IMR-90 (cell line): ENCODE measurements at regions not wholly inside any gene's neighbourhood (a gene's known extent, or its start where the extent isn't known, plus 50 kb on each side); places are given as distances from the start of the nearest gene placed in this dataset.

Source experiments
- ATAC-seq: fragments of 200-7000 bp; cut with Tn5 transposase; 2 replicates; pipeline ENCODE4 v1.9.1; 2020; ENCODE audit warnings: low read depth, mild to moderate bottlenecking, moderate library complexity
- BruUV-seq: library from RNA; stranded (reverse); fragments of 400-500 nt; replicated peaks from 2 replicates; lab custom pipeline; 2021; lab: Mats Ljungman, UMichigan
- CTCF ChIA-PET: fragments of 300-600 bp; formaldehyde crosslinking; extraction: SDS; loops from one replicate; lab custom pipeline; 2021; ENCODE audit warnings: antibody characterized with exemption; lab: Yijun Ruan, JAX
- POLR2A ChIA-PET: fragments of 300-600 bp; sonication (Branson Sonifier 250); formaldehyde crosslinking; loops from one replicate; lab custom pipeline; 2022; ENCODE audit warnings: antibody characterized with exemption; ENCODE audit not compliant: unreplicated experiment; lab: Charles Lee
- DNase-seq: peaks from one replicate; pipeline ENCODE4 v3.0.0; 2013
- H2AFZ ChIP-seq: replicated peaks from 2 replicates; pipeline ENCODE3; 2013; ENCODE audit warnings: low read length, mild to moderate bottlenecking; ENCODE audit not compliant: poor library complexity
- H2AK5ac ChIP-seq: 2 replicates; pipeline ENCODE4 v1.6.1; 2013; ENCODE audit warnings: low read depth, low read length, inconsistent platforms
- H2AK9ac ChIP-seq: replicated peaks from 2 replicates; pipeline ENCODE3; 2013; ENCODE audit warnings: mild to moderate bottlenecking, low read depth, low read length, moderate library complexity; ENCODE audit not compliant: poor library complexity
- H2BK120ac ChIP-seq: 2 replicates; pipeline ENCODE4 v1.6.1; 2013; ENCODE audit warnings: low read depth, low read length, inconsistent platforms
- H2BK15ac ChIP-seq: 3 replicates; pipeline ENCODE4 v1.6.1; 2013; ENCODE audit warnings: low read depth, low read length, inconsistent platforms
- H2BK20ac ChIP-seq: 2 replicates; pipeline ENCODE4 v1.6.1; 2013; ENCODE audit warnings: low read depth, mild to moderate bottlenecking, inconsistent platforms, low read length, moderate library complexity
- H2BK5ac ChIP-seq: 2 replicates; pipeline ENCODE4 v1.6.1; 2013; ENCODE audit warnings: mild to moderate bottlenecking, low read depth, low read length, inconsistent platforms; ENCODE audit not compliant: poor library complexity, severe bottlenecking
- H3K14ac ChIP-seq: replicated peaks from 2 replicates; pipeline ENCODE4 v1.6.1; 2013; ENCODE audit warnings: low read depth, low read length, inconsistent platforms
- H3K18ac ChIP-seq: 2 replicates; pipeline ENCODE4 v1.6.1; 2013; ENCODE audit warnings: low read depth, low read length, control low read depth
- H3K23ac ChIP-seq: 2 replicates; pipeline ENCODE4 v1.6.1; 2013; ENCODE audit warnings: low read depth, low read length, inconsistent platforms
- H3K27ac ChIP-seq: 2 replicates; pipeline ENCODE4 v1.5.1; 2013; ENCODE audit warnings: mild to moderate bottlenecking, control low read depth, low read length; ENCODE audit not compliant: insufficient read depth
- H3K27me3 ChIP-seq: 2 replicates; pipeline ENCODE4 v1.6.1; 2013; ENCODE audit warnings: low read length; ENCODE audit not compliant: control insufficient read depth, insufficient read depth
- H3K36me3 ChIP-seq: 2 replicates; pipeline ENCODE4 v1.6.1; 2013; ENCODE audit warnings: low read length, mixed read lengths; ENCODE audit not compliant: control insufficient read depth, insufficient read depth
- H3K4ac ChIP-seq: 2 replicates; pipeline ENCODE4 v1.6.1; 2013; ENCODE audit warnings: low read depth, low read length, inconsistent platforms
- H3K4me1 ChIP-seq: 2 replicates; pipeline ENCODE4 v1.6.1; 2013; ENCODE audit warnings: low read length, mixed read lengths; ENCODE audit not compliant: control insufficient read depth, insufficient read depth
- H3K4me2 ChIP-seq: 2 replicates; pipeline ENCODE4 v1.6.1; 2013; ENCODE audit warnings: low read depth, mild to moderate bottlenecking, control low read depth, low read length, moderate library complexity
- H3K4me3 ChIP-seq: 2 replicates; pipeline ENCODE4 v1.5.1; 2013; ENCODE audit warnings: low read depth, mild to moderate bottlenecking, control low read depth, low read length, moderate library complexity; ENCODE audit not compliant: insufficient read depth
- H3K56ac ChIP-seq: 2 replicates; pipeline ENCODE4 v1.6.1; 2013; ENCODE audit warnings: low read length, inconsistent platforms; ENCODE audit not compliant: insufficient read depth; ENCODE audit errors: extremely low read depth
- H3K79me1 ChIP-seq, 2 experiments: 2 replicates each; pipeline ENCODE4 v1.6.1; 2013; ENCODE audit warnings: low read length in 2 of 2, inconsistent platforms in 1 of 2, low read depth in 1 of 2
- H3K9ac ChIP-seq: 2 replicates; pipeline ENCODE4 v1.6.1; 2013; ENCODE audit warnings: low read depth, low read length, control low read depth
- H3K9me1 ChIP-seq: 2 replicates; pipeline ENCODE4 v1.6.1; 2013; ENCODE audit warnings: low read length, inconsistent platforms; ENCODE audit not compliant: insufficient read depth
- H3K9me3 ChIP-seq: 2 replicates; pipeline ENCODE4 v1.6.1; 2013; ENCODE audit warnings: low read length; ENCODE audit not compliant: control insufficient read depth, insufficient read depth
- H4K20me1 ChIP-seq: 2 replicates; pipeline ENCODE4 v1.6.1; 2013; ENCODE audit warnings: low read length, inconsistent platforms; ENCODE audit not compliant: insufficient read depth
- H4K5ac ChIP-seq: 2 replicates; pipeline ENCODE4 v1.6.1; 2013; ENCODE audit warnings: mild to moderate bottlenecking, low read depth, low read length, control low read depth
- H4K8ac ChIP-seq, 2 experiments: 2 replicates each; pipeline ENCODE4 v1.6.1; 2013; ENCODE audit warnings: low read depth in 2 of 2, low read length in 2 of 2, control low read depth in 1 of 2, inconsistent platforms in 1 of 2
- H4K91ac ChIP-seq: 2 replicates; pipeline ENCODE4 v1.6.1; 2013; ENCODE audit warnings: low read depth, low read length, inconsistent platforms; ENCODE audit not compliant: insufficient read depth
- BHLHE40 ChIP-seq: fragments of 150-350 bp; IDR thresholded peaks from 2 replicates; pipeline ENCODE4 v1.6.1; 2016; ENCODE audit warnings: mild to moderate bottlenecking, low read depth, low read length
- CEBPB ChIP-seq: IDR thresholded peaks from 2 replicates; pipeline ENCODE4 v1.6.1; 2012; ENCODE audit warnings: low read depth, low read length, improper control_type of control experiment
- CHD1 ChIP-seq: IDR thresholded peaks from 2 replicates; pipeline ENCODE4 v1.6.1; 2012; ENCODE audit warnings: low read depth, low read length, improper control_type of control experiment
- FOS ChIP-seq: fragments of 150-350 bp; IDR thresholded peaks from 2 replicates; pipeline ENCODE4 v1.6.1; 2016; ENCODE audit warnings: low read depth, low read length
- MAFK ChIP-seq: IDR thresholded peaks from 2 replicates; pipeline ENCODE4 v1.6.1; 2012; ENCODE audit warnings: low read depth, low read length, improper control_type of control experiment
- MAZ ChIP-seq: IDR thresholded peaks from 2 replicates; pipeline ENCODE4 v1.6.1; 2012; ENCODE audit warnings: low read depth, mild to moderate bottlenecking, low read length, improper control_type of control experiment, moderate library complexity, borderline replicate concordance
- MXI1 ChIP-seq: IDR thresholded peaks from 2 replicates; pipeline ENCODE4 v1.6.1; 2012; ENCODE audit warnings: low read depth, mild to moderate bottlenecking, low read length, moderate library complexity, borderline replicate concordance
- NFE2L2 ChIP-seq: fragments of 150-350 bp; IDR thresholded peaks from 2 replicates; pipeline ENCODE4 v1.6.1; 2016; ENCODE audit warnings: low read depth, mild to moderate bottlenecking, low read length
- POLR2A ChIP-seq: IDR thresholded peaks from 2 replicates; pipeline ENCODE4 v1.6.1; 2012; ENCODE audit warnings: mild to moderate bottlenecking, low read depth, low read length
- RAD21 ChIP-seq: IDR thresholded peaks from 2 replicates; pipeline ENCODE4 v1.6.1; 2012; ENCODE audit warnings: low read length, improper control_type of control experiment
- RCOR1 ChIP-seq: IDR thresholded peaks from 2 replicates; pipeline ENCODE4 v1.6.1; 2012; ENCODE audit warnings: mild to moderate bottlenecking, low read length, improper control_type of control experiment; ENCODE audit not compliant: insufficient replicate concordance
- RFX5 ChIP-seq: IDR thresholded peaks from 2 replicates; pipeline ENCODE4 v1.8.0; 2012; ENCODE audit warnings: low read depth, mild to moderate bottlenecking, low read length, moderate library complexity
- SMC3 ChIP-seq: fragments of 150-350 bp; IDR thresholded peaks from 2 replicates; pipeline ENCODE4 v1.6.1; 2016; ENCODE audit warnings: low read depth, mild to moderate bottlenecking, antibody characterized with exemption, low read length, moderate library complexity
- WGBS, 2 experiments: methylation state at CpG; one replicate each; pipeline versions ENCODE4 v1.1.5 to v1.1.7; 2013; ENCODE audit warnings: missing lambda C conversion rate in 2 of 2; ENCODE audit not compliant: insufficient read length in 1 of 2; ENCODE audit errors: extremely low coverage in 2 of 2; 5-methylcytosine and 5-hydroxymethylcytosine counted together
- dilution Hi-C: fragments of 300-500 bp; cut with HindIII; formaldehyde crosslinking; loops from one replicate; pipeline ENCODE4 v1.14.3; 2018; ENCODE audit warnings: low sequenced_read_pairs; ENCODE audit not compliant: unreplicated experiment
- in situ Hi-C: fragments of 300-500 bp; cut with MboI; formaldehyde crosslinking; loops from 3 replicates; pipeline ENCODE4 v1.14.3; 2019; ENCODE audit warnings: low sequenced_read_pairs, inconsistent platforms, mixed read lengths
- intact Hi-C: fragments of 100-400 bp; cut with micrococcal nuclease; formaldehyde crosslinking; loops from 2 replicates; pipeline ENCODE4 v1.10.0; 2022
- TF ChIP-seq, protein P1 (sequence below): fragments of 150-350 bp; IDR thresholded peaks from 2 replicates; pipeline ENCODE4 v1.6.1; 2016; ENCODE audit warnings: low read depth, mild to moderate bottlenecking, low read length, moderate library complexity, borderline replicate concordance
- TF ChIP-seq, protein P2 (sequence below): conservative IDR thresholded peaks from 2 replicates; pipeline ENCODE4 v1.5.1; 2012; ENCODE audit warnings: mild to moderate bottlenecking, low read depth, low read length, improper control_type of control experiment

DNA sequence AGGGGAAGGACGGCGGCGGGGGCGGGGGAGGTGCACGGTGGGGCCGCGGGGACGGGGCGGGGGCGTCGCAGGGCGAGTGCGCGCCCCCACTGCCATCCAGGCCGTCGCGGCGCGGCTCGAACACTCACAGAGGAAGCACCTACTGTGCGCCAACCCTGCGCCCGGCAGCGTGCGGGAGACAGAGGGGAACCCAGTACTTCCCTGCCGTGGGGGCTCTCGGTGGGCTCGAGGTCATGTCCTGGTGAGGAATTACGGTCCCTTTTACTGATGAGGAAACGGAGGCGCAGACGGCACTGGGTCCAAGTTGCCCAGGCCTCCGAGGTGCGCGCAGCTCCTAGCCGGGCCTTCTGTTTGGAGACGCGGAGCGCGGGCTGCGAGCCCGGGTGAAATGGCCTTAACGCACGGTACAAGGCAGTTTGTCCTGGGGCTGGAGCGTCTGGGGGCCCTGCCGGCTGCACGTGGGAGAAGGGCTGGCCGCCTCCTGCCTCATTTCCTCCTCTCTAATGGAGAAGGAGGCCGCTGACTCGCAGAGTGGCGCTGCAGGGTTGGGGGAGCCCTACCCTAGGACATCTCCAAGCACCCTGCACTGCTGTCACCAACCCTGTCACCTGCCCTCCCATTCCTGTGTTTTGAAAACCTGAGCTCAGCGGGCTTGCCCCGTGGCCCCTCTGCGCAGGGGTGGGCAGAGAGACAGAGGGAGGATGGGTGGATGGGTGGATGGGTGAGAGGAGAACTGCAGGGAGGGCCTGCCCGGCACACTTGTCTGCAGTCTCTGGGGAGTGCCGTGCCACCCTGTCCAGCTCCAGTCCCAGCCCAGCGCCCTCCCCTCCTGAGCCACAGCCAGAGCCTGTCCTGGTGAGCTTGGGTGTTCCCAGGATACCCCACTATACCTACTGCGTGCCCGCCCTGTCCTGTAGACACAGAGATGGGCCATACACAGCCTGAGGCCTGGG, 106.0 kb downstream of the ADRA2C start:
- no peak overlapping the region for H4K91ac ChIP-seq
- H3K18ac ChIP-seq, result no peak overlapping the region
- no peak overlapping the region for H4K8ac ChIP-seq
- no peak overlapping the region for H2BK15ac ChIP-seq
- no peak overlapping the region for H2BK20ac ChIP-seq
- H3K79me1 ChIP-seq, result no peaks in the 10 kb centered on the region
- H3K27ac ChIP-seq, result no peak overlapping the region
- dilution Hi-C loops, result no loop called here
- no peak overlapping the region for H3K9ac ChIP-seq
- POLR2A ChIA-PET, result no interaction called here
- H3K9me1 ChIP-seq, result no peaks in the 10 kb centered on the region; the same call in 1 of the 2 replicates
- H3K4ac ChIP-seq, result no peak overlapping the region
- ATAC-seq, result no peak
- H4K20me1 ChIP-seq, result no peaks in the 10 kb centered on the region
- H3K27me3 ChIP-seq, result peaks cover 67% of the 10 kb centered on the region
- no peak overlapping the region for H2AK5ac ChIP-seq
- intact Hi-C loops, result loop anchor here (5.0 kb wide), 1 partner anchor 70 kb away; no protein-coding TSS in a partner anchor
- H3K9me3 ChIP-seq, result peaks cover 3% of the 10 kb centered on the region; the same call in 1 of the 2 replicates
- in situ Hi-C loops, result no loop called here
- no peak overlapping the region for H3K4me2 ChIP-seq
- no peak for DNase-seq
- H2AFZ ChIP-seq, result no peak overlapping the region
- no peak overlapping the region for H3K23ac ChIP-seq
- CTCF ChIA-PET, result no interaction called here
- H2BK5ac ChIP-seq, result no peak overlapping the region
- H3K4me3 ChIP-seq, result no peak overlapping the region
- no peak overlapping the region for H2BK120ac ChIP-seq
- H3K14ac ChIP-seq, result no peak overlapping the region
- no peak overlapping the region for H4K5ac ChIP-seq
- H3K36me3 ChIP-seq, result no peaks in the 10 kb centered on the region
- BruUV-seq, result no TSS peak
- H3K56ac ChIP-seq, result no peak overlapping the region
- H2AK9ac ChIP-seq, result no peak overlapping the region
- WGBS, 2 experiments, result 0% methylated on average over 7 of the region's 59 CpGs; no CpG with 5 or more reads in 1 of the 2 experiments
- no peaks in the 10 kb centered on the region; the same call in 1 of the 2 replicates for H3K4me1 ChIP-seq
- no peak for TF ChIP-seq RAD21
- TF ChIP-seq BHLHE40, result no peak
- no peak for TF ChIP-seq MXI1
- TF ChIP-seq SMC3, result no peak
- no peak for TF ChIP-seq MAFK
- TF ChIP-seq MAZ, result no peak
- TF ChIP-seq RFX5, result no peak
- no peak for TF ChIP-seq NFE2L2
- TF ChIP-seq CHD1, result no peak
- no peak for TF ChIP-seq POLR2A
- TF ChIP-seq FOS, result no peak
- TF ChIP-seq, protein P1, sequence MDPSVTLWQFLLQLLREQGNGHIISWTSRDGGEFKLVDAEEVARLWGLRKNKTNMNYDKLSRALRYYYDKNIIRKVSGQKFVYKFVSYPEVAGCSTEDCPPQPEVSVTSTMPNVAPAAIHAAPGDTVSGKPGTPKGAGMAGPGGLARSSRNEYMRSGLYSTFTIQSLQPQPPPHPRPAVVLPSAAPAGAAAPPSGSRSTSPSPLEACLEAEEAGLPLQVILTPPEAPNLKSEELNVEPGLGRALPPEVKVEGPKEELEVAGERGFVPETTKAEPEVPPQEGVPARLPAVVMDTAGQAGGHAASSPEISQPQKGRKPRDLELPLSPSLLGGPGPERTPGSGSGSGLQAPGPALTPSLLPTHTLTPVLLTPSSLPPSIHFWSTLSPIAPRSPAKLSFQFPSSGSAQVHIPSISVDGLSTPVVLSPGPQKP, result no peak
- TF ChIP-seq RCOR1, result no peak
- TF ChIP-seq, protein P2, sequence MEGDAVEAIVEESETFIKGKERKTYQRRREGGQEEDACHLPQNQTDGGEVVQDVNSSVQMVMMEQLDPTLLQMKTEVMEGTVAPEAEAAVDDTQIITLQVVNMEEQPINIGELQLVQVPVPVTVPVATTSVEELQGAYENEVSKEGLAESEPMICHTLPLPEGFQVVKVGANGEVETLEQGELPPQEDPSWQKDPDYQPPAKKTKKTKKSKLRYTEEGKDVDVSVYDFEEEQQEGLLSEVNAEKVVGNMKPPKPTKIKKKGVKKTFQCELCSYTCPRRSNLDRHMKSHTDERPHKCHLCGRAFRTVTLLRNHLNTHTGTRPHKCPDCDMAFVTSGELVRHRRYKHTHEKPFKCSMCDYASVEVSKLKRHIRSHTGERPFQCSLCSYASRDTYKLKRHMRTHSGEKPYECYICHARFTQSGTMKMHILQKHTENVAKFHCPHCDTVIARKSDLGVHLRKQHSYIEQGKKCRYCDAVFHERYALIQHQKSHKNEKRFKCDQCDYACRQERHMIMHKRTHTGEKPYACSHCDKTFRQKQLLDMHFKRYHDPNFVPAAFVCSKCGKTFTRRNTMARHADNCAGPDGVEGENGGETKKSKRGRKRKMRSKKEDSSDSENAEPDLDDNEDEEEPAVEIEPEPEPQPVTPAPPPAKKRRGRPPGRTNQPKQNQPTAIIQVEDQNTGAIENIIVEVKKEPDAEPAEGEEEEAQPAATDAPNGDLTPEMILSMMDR, result no peak
- TF ChIP-seq CEBPB, result no peak
